ENCODE measurements at regions not wholly inside any gene's neighbourhood (a gene's known extent, or its start where the extent isn't known, plus 50 kb on each side); places are given as distances from the start of the nearest gene placed in this dataset.
A peak's percentile ranks its signal among the peaks of the same experiment; 100 is the strongest.

DNA sequence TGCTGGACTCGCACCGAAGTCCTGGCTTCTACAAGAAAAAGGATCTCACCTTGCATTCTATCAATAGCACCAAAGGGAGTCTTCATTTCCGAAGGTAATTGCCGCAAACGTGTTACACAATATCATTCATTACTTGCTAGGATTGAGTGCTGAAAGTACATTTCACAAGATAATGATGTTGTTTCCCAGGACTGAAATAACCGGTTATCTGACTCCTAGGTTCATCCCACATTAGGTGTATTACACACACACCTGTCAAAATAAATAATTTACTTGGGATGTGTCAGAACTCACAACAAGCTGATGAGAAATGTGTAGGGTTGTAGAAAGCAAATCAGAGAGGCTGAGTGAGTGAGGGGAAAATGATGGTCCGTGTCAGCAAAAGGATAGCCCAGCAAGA lies 219.4 kb upstream of the RHOBTB1 start:
- ChIA-PET CTCF (no interaction called here), POLR2A (no interaction called here)
- no peaks in the 10 kb centered on the region for H3K4me1 ChIP-seq (ENCODE audit: control extremely low read depth in 1 of 4, control insufficient read depth in 4 of 4, insufficient read depth in 4 of 4, low read length in 3 of 4)
- no peaks in the 10 kb centered on the region for H3K36me3 ChIP-seq (ENCODE audit: control insufficient read depth in 4 of 4, insufficient read depth in 4 of 4, low read length in 3 of 4)
- H3K27ac ChIP-seq (ENCODE audit: insufficient read depth in 1 of 2, low read depth in 1 of 2, low read length in 2 of 2, poor library complexity in 1 of 2, severe bottlenecking in 2 of 2), result no peak overlapping the region
- no peak overlapping the region for H3K4me3 ChIP-seq (ENCODE audit: control insufficient read depth in 1 of 7, extremely low read depth in 1 of 7, insufficient read depth in 4 of 7, low read depth in 2 of 7, low read length in 6 of 7)
- H3K27me3 ChIP-seq (replicated peaks in 2 of 5; ENCODE audit: control insufficient read depth in 4 of 5, insufficient read depth in 5 of 5, low read length in 4 of 5), result no peaks in the 10 kb centered on the region
- H3K9me3 ChIP-seq (ENCODE audit: control extremely low read depth in 1 of 5, control insufficient read depth in 4 of 5, insufficient read depth in 2 of 5, low read depth in 1 of 5, low read length in 4 of 5), result peaks cover 0 to 2% (median 0%) of the 10 kb centered on the region in 5 experiments
- WGBS (ENCODE audit: insufficient coverage), result 90% methylated on average over 4 of the region's 7 CpGs
- DNase-seq, result no peak

- Histone ChIP-seq H3K4me3 (ENCODE audit: control insufficient read depth in 1 of 7, extremely low read depth in 1 of 7, insufficient read depth in 4 of 7, low read depth in 2 of 7, low read length in 6 of 7) (no peak overlapping the region), H3K27ac (ENCODE audit: insufficient read depth in 1 of 2, low read depth in 1 of 2, low read length in 2 of 2, poor library complexity in 1 of 2, severe bottlenecking in 2 of 2) (no peak overlapping the region), H3K4me1 (ENCODE audit: control extremely low read depth in 1 of 4, control insufficient read depth in 4 of 4, insufficient read depth in 4 of 4, low read length in 3 of 4) (no peaks in the 10 kb centered on the region), H3K36me3 (ENCODE audit: control insufficient read depth in 4 of 4, insufficient read depth in 4 of 4, low read length in 3 of 4) (no peaks in the 10 kb centered on the region), H3K27me3 (replicated peaks in 2 of 5; ENCODE audit: control insufficient read depth in 4 of 5, insufficient read depth in 5 of 5, low read length in 4 of 5) (no peaks in the 10 kb centered on the region), H3K9me3 (ENCODE audit: control extremely low read depth in 1 of 5, control insufficient read depth in 4 of 5, insufficient read depth in 2 of 5, low read depth in 1 of 5, low read length in 4 of 5) (no peaks in the 10 kb centered on the region)
- 100% methylated on average over 2 of the region's 4 CpGs for WGBS (ENCODE audit: insufficient coverage)
- CTCF ChIA-PET, result interaction anchor here (1.2 kb wide), 1 partner anchor 20 kb away, joined by 4 read pairs; no protein-coding TSS in a partner anchor
- POLR2A ChIA-PET, result no interaction called here
- DNase-seq, result no peak
Measured at GRCh38 chr10:61160253-61160652, 216.3 kb upstream of the RHOBTB1 start.

GRCh38 chr10:61159253-61159652 lies 215.3 kb upstream of the RHOBTB1 start:
- ChIA-PET POLR2A (no interaction called here), CTCF (no interaction called here)
- Histone ChIP-seq H3K4me1 (ENCODE audit: control extremely low read depth in 1 of 4, control insufficient read depth in 4 of 4, insufficient read depth in 4 of 4, low read length in 3 of 4) (no peaks in the 10 kb centered on the region), H3K27me3 (replicated peaks in 2 of 5; ENCODE audit: control insufficient read depth in 4 of 5, insufficient read depth in 5 of 5, low read length in 4 of 5) (no peaks in the 10 kb centered on the region), H3K9me3 (ENCODE audit: control extremely low read depth in 1 of 5, control insufficient read depth in 4 of 5, insufficient read depth in 2 of 5, low read depth in 1 of 5, low read length in 4 of 5) (no peaks in the 10 kb centered on the region), H3K4me3 (ENCODE audit: control insufficient read depth in 1 of 7, extremely low read depth in 1 of 7, insufficient read depth in 4 of 7, low read depth in 2 of 7, low read length in 6 of 7) (no peak overlapping the region), H3K27ac (ENCODE audit: insufficient read depth in 1 of 2, low read depth in 1 of 2, low read length in 2 of 2, poor library complexity in 1 of 2, severe bottlenecking in 2 of 2) (no peak overlapping the region), H3K36me3 (ENCODE audit: control insufficient read depth in 4 of 4, insufficient read depth in 4 of 4, low read length in 3 of 4) (no peaks in the 10 kb centered on the region)
- no peak for DNase-seq
- 86% methylated on average over 2 of the region's 2 CpGs for WGBS (ENCODE audit: insufficient coverage)

DNA sequence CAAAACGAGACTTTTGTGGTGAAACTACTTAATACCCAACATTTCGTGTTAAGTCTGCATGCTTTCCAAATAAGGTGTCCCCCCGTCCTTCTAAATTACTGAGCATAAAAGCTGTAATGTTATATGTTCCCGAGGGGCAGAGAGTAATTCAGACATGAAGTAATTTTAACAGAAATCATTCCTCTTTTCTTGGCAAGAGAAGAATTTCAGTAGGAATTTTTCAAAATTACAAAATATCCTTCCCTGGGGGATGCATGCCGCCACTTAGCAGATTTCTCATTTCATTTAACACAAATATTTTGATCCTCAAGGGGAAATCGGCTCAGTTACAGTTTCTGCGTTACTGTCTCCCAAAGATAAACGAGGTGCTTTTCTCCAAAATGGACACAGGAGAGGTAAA lies 213.2 kb upstream of the RHOBTB1 start:
- no peaks in the 10 kb centered on the region for H3K36me3 ChIP-seq (ENCODE audit: control insufficient read depth in 4 of 4, insufficient read depth in 4 of 4, low read length in 3 of 4)

GRCh38 chr10:61153771-61154170 lies 209.8 kb upstream of the RHOBTB1 start:
- ChIA-PET POLR2A (no interaction called here), CTCF (no interaction called here)
- DNase-seq, result peak in 2 of 3 donors; percentile 23 to 26
- no peak overlapping the region for H3K4me3 ChIP-seq (ENCODE audit: control insufficient read depth in 1 of 7, extremely low read depth in 1 of 7, insufficient read depth in 4 of 7, low read depth in 2 of 7, low read length in 6 of 7)
- H3K27me3 ChIP-seq (replicated peaks in 2 of 5; ENCODE audit: control insufficient read depth in 4 of 5, insufficient read depth in 5 of 5, low read length in 4 of 5), result no peaks in the 10 kb centered on the region
- H3K36me3 ChIP-seq (ENCODE audit: control insufficient read depth in 4 of 4, insufficient read depth in 4 of 4, low read length in 3 of 4), result no peaks in the 10 kb centered on the region
- H3K27ac ChIP-seq (ENCODE audit: insufficient read depth in 1 of 2, low read depth in 1 of 2, low read length in 2 of 2, poor library complexity in 1 of 2, severe bottlenecking in 2 of 2), result no peak overlapping the region
- 57% methylated on average over 2 of the region's 3 CpGs for WGBS (ENCODE audit: insufficient coverage)
- H3K9me3 ChIP-seq (ENCODE audit: control extremely low read depth in 1 of 5, control insufficient read depth in 4 of 5, insufficient read depth in 2 of 5, low read depth in 1 of 5, low read length in 4 of 5), result no peaks in the 10 kb centered on the region
- H3K4me1 ChIP-seq (ENCODE audit: control extremely low read depth in 1 of 4, control insufficient read depth in 4 of 4, insufficient read depth in 4 of 4, low read length in 3 of 4), result no peaks in the 10 kb centered on the region

More for the DNA sequence above, 213.2 kb upstream of the RHOBTB1 start:
- Histone ChIP-seq H3K4me3 (ENCODE audit: control insufficient read depth in 1 of 7, extremely low read depth in 1 of 7, insufficient read depth in 4 of 7, low read depth in 2 of 7, low read length in 6 of 7) (no peak overlapping the region), H3K27me3 (replicated peaks in 2 of 5; ENCODE audit: control insufficient read depth in 4 of 5, insufficient read depth in 5 of 5, low read length in 4 of 5) (no peaks in the 10 kb centered on the region), H3K4me1 (ENCODE audit: control extremely low read depth in 1 of 4, control insufficient read depth in 4 of 4, insufficient read depth in 4 of 4, low read length in 3 of 4) (no peaks in the 10 kb centered on the region), H3K27ac (ENCODE audit: insufficient read depth in 1 of 2, low read depth in 1 of 2, low read length in 2 of 2, poor library complexity in 1 of 2, severe bottlenecking in 2 of 2) (no peak overlapping the region), H3K9me3 (ENCODE audit: control extremely low read depth in 1 of 5, control insufficient read depth in 4 of 5, insufficient read depth in 2 of 5, low read depth in 1 of 5, low read length in 4 of 5) (no peaks in the 10 kb centered on the region)
- 97% methylated on average over 6 of the region's 8 CpGs for WGBS (ENCODE audit: insufficient coverage)
- DNase-seq, result no peak
- ChIA-PET POLR2A (no interaction called here), CTCF (no interaction called here)

- no peak overlapping the region for H3K27ac ChIP-seq (ENCODE audit: insufficient read depth in 1 of 2, low read depth in 1 of 2, low read length in 2 of 2, poor library complexity in 1 of 2, severe bottlenecking in 2 of 2)
- CTCF ChIA-PET, result no interaction called here
- H3K4me3 ChIP-seq (ENCODE audit: control insufficient read depth in 1 of 7, extremely low read depth in 1 of 7, insufficient read depth in 4 of 7, low read depth in 2 of 7, low read length in 6 of 7), result no peak overlapping the region
- POLR2A ChIA-PET, result no interaction called here
- no peak for DNase-seq
- peaks cover 0 to 2% (median 0%) of the 10 kb centered on the region in 4 experiments for H3K4me1 ChIP-seq (ENCODE audit: control extremely low read depth in 1 of 4, control insufficient read depth in 4 of 4, insufficient read depth in 4 of 4, low read length in 3 of 4)
- no peaks in the 10 kb centered on the region for H3K36me3 ChIP-seq (ENCODE audit: control insufficient read depth in 4 of 4, insufficient read depth in 4 of 4, low read length in 3 of 4)
- no peaks in the 10 kb centered on the region for H3K9me3 ChIP-seq (ENCODE audit: control extremely low read depth in 1 of 5, control insufficient read depth in 4 of 5, insufficient read depth in 2 of 5, low read depth in 1 of 5, low read length in 4 of 5)
- WGBS (ENCODE audit: insufficient coverage), result no CpG with 5 or more reads among the region's 1 CpG
- no peaks in the 10 kb centered on the region for H3K27me3 ChIP-seq (replicated peaks in 2 of 5; ENCODE audit: control insufficient read depth in 4 of 5, insufficient read depth in 5 of 5, low read length in 4 of 5)
Measured at GRCh38 chr10:61151059-61151458, 207.1 kb upstream of the RHOBTB1 start.

DNA sequence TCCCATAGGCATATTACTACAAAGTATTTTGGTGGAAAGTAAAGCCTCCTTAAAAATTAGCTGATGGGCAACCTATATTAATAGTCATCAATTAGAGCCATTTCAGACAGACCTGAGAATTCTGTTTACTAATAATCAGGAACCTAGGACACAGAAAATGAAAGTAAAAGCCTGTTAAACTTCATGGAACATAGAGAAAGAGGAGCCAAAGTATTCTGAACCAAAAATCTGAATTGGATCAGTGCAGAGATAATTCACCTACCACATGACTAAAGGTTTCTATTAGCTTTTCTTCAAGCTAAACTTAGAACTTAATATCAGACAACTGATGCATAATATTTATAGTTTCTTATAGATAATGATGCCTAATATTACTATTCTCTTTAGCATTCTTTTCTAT lies 204.5 kb upstream of the RHOBTB1 start:
- Histone ChIP-seq H3K36me3 (ENCODE audit: control insufficient read depth in 4 of 4, insufficient read depth in 4 of 4, low read length in 3 of 4) (no peaks in the 10 kb centered on the region), H3K27me3 (replicated peaks in 2 of 5; ENCODE audit: control insufficient read depth in 4 of 5, insufficient read depth in 5 of 5, low read length in 4 of 5) (no peaks in the 10 kb centered on the region), H3K4me1 (ENCODE audit: control extremely low read depth in 1 of 4, control insufficient read depth in 4 of 4, insufficient read depth in 4 of 4, low read length in 3 of 4) (peaks cover 0 to 2% (median 0%) of the 10 kb centered on the region in 4 experiments), H3K4me3 (ENCODE audit: control insufficient read depth in 1 of 7, extremely low read depth in 1 of 7, insufficient read depth in 4 of 7, low read depth in 2 of 7, low read length in 6 of 7) (no peak overlapping the region), H3K9me3 (ENCODE audit: control extremely low read depth in 1 of 5, control insufficient read depth in 4 of 5, insufficient read depth in 2 of 5, low read depth in 1 of 5, low read length in 4 of 5) (no peaks in the 10 kb centered on the region), H3K27ac (ENCODE audit: insufficient read depth in 1 of 2, low read depth in 1 of 2, low read length in 2 of 2, poor library complexity in 1 of 2, severe bottlenecking in 2 of 2) (no peak overlapping the region)
- ChIA-PET CTCF (interaction anchor here (0.6 kb wide), 1 partner anchor 671 kb away, joined by 4 read pairs; no protein-coding TSS in a partner anchor), POLR2A (no interaction called here)
- no peak for DNase-seq
